Right ventricle myocardium superior (tissue), 1 donor: ENCODE measurements at regions not wholly inside any gene's neighbourhood (a gene's known extent, or its start where the extent isn't known, plus 50 kb on each side); places are given as distances from the start of the nearest gene placed in this dataset.

ENCODE experiments used
- ATAC-seq: fragments of 200-7000 bp; cut with Tn5 transposase; one replicate; pipeline ENCODE4 v1.9.1; 2020; ENCODE audit warnings: mild to moderate bottlenecking; ENCODE audit not compliant: poor library complexity
- DNase-seq: peaks from one replicate; pipeline ENCODE4 v3.0.0-alpha.2; 2020
- intact Hi-C: fragments of 100-400 bp; cut with DNase I; formaldehyde crosslinking; loops from one replicate; pipeline ENCODE4 v1.11.2; 2022
- donor health status: DM: no; HTN: yes; CAD: no; lungs with severe emphysema.

DNA sequence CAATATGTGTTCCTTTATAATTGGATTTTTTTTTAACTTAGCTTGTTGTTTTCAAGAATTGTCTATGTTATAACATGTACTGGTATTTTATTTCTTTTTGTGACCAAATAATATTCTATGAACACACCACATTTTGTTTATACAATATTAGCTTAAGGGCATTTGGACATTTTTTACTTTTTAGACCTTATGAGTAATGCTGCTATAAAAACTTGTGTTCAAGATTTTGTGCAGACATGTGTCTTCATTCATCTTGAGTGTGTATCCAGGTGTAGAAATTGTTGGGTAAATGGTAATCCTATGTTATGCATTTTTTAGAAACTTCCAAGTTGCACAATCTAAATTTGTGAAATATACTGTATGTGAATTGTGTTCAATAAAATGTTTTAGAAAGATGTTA, 936.7 kb downstream of the CCSER2 start:
- intact Hi-C loops, result no loop called here
- ATAC-seq, result no peak
- DNase-seq, result no peak

GRCh38 chr10:85266808-85267207, 938.4 kb downstream of the CCSER2 start:
- intact Hi-C loops, result no loop called here
- DNase-seq (no peak), ATAC-seq (no peak)

GRCh38 chr10:85280014-85280413, 951.6 kb downstream of the CCSER2 start:
- intact Hi-C loops, result no loop called here
- ATAC-seq (no peak), DNase-seq (no peak)

DNA sequence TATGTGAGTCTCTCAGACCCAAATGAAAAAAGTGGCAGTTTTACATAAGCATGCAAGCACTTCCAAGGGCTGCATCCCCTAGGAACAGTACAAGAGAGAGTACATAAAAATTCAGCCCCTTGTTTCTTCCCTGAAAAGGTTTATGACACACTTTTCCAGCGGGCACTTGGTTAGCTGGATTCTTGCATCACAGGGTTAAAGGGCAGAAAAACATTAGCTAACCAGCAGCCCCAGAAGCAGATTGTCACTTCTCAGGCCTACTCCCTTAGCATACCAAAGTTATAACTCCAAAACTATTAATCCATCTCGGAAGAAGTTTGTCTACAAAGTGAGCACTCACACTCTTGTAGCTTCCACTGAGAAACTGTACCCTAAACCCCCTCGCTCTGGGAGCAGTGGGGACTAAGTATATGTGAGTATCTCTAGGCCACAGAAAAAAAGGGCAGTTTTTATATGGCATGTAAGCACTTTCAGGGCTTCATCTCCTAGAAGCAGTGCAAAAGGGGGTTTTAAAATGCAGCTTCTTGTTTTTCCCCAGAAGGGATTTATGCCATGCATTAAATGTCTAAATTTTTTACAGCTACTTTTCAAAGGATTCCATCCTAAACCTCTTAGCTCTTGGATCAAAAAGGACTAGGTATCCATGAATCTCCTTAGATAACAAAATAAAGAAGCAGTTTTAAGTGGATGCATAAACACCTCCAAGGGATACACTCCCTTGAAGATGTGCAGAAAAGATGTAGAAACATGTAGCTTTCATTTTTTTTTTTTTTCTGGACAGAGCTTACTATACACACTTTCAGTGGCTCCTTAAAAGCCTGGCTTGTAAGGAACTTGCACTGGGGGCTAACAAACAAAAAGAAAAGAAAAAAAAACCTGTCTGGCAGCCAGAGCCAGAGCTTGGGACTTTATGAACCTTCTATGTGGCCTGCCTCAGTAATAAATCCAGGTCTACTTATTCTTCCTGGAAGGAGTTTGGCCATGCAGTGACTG, 956.7 kb downstream of the CCSER2 start:
- DNase-seq, result no peak
- no peak for ATAC-seq
- intact Hi-C loops, result no loop called here

DNA sequence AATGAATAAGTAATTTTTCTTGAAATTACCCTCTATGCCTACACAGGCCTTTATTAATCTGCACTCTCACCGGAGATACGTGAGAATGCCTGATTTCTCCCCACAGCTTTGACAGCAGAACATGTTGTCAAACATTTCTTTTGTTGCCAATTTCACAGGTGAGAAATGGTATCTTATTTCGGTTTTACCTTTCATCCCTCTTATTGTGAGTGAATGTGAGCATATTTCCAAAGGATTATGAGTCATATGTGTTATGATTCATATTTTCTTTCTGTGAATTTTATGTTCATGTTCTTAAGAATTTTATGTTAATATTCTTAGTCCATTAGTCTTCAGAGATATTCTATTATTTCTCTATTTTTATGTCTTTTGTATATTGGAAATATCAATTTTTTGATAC, 965.1 kb downstream of the CCSER2 start:
- no peak for DNase-seq
- intact Hi-C loops, result no loop called here
- no peak for ATAC-seq

DNA sequence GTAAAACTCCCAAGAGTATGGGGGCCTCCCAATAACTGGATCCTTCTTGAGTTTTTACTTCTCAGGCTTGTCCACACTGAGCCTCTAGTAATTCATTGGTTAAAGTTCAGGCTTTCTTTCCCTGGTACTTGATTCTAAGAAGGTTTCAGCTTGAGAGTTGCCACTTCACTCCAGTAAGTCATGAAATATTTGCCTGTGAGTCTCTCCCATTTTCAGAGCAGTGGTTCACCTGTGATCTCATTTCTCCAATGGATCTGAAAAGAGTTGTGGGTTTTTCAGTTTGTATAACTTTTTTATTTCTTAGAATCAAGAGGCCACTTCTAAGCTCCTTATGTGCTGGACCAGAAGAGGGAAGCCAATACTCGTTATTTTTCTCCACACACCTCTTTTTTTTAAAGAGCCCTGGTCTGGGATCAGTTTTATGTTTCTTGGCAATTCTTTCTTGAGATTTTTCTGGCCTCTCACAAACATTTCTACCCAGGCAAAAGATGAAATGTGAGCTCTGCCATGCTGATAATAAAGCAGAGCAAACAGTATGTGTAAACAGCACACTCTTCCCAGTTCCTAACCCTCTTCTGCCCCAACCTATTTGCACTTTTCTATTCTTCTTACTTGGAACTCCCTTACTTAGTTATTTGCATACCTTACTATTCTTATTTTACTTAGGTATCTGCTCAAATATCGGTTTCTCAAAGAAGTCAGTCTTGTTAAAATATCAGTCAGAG, 983.4 kb downstream of the CCSER2 start:
- intact Hi-C loops, result no loop called here
- DNase-seq, result no peak
- no peak for ATAC-seq

DNA sequence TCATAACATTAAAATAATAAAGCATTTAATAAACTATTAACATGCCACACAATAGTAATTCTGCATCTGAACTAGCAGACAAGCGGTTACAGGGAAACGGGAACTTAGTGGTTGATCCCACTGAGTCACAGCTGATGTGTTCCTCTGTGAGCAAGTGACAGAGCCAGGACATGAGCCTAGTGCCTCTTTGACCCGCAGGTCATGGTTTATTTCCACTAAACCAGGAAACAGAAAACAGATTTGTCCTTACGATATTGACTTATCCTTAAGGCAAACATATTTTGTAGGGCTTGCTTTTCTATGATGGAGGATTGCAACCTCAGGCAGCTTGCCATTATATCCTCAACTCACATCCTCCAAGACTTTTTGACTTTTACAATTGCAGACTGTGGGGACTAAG, 987.3 kb downstream of the CCSER2 start:
- intact Hi-C loops, result no loop called here
- no peak for ATAC-seq
- DNase-seq, result no peak

DNA sequence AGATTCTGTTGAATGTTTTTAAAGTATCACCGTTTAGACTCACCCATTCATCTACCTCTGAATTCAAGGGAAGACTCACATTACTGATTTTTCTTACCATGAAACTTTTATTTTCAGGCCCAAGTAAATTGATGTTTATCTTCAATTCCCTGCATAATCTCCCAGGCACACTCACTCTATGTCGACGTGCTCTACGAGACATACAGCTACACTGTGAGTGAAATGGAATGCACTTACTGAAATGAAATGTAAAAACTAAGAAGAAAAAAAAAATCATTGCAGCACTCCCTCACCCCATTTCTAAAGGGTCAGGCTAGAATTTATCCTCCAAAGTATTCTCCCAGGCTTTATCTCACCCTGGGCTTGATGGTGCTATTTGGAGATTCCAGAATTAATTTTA, 987.9 kb downstream of the CCSER2 start:
- DNase-seq, result no peak
- intact Hi-C loops, result no loop called here
- ATAC-seq, result no peak

DNA sequence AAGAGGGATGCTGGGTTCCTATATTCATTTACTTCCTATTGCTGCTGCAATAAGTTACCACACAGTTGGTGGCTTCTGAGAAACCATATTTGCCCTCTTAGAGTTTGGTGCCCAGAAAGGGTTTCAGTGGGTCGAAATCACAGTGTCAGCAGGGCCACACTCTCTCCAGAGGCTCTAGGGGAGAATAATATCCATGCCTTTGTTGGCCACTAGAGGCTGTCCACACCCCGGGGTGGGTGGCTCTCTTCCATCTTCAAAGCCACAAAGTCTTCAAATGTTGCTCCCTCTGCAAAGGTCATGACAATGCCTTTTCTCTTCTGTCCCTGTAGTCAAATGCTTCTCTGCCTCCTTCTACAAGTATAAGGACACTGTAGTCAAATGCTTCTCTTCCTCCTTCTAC, 989.4 kb downstream of the CCSER2 start:
- ATAC-seq, result no peak
- no peak for DNase-seq
- intact Hi-C loops, result no loop called here

DNA sequence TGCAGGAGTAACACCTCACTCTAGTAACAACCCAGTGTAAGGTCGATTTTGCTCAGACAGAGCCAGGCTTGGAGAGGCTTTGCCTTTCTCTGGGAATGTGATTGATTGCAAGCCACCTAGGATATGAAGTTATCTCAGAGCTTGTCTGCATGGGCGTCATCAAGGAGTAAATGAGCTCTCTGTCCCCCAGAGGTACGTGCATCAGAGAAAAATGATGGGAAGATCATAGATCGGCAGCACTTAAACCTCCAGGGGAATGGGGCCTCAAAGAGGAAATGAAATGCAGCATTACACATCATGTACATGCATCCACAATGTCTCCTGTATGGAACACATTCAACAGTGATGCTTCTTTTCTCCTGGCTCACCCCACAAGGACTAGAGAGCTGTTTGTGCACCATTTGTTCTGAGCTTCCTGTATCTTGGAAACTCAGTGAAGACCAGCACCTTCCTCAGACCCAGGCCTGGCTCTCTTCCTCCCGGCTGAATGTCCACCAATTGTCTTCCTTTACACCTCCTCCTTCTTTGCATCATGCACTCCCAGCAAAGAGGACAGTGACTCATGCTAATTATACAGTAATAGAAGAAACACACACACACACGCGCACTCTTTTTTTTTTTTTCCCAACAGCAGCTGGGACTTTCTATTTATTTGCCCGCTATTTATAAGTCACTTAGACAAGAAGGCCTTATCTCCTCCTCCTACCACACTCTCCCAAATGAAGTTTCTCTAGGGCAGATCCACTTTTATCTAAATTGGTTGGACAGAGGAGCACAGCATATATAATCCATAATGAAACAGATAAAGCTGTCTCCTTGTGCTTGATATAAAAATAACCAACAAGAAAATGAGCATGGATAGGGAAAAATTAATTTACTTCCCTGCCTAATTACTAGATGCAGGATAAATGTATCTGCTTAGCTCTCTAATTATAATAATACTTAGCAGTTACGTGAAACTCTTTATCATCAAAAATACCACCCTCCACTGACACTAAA, 990.7 kb downstream of the CCSER2 start:
- DNase-seq, result no peak
- intact Hi-C loops, result no loop called here
- ATAC-seq, result peak; percentile 88

DNA sequence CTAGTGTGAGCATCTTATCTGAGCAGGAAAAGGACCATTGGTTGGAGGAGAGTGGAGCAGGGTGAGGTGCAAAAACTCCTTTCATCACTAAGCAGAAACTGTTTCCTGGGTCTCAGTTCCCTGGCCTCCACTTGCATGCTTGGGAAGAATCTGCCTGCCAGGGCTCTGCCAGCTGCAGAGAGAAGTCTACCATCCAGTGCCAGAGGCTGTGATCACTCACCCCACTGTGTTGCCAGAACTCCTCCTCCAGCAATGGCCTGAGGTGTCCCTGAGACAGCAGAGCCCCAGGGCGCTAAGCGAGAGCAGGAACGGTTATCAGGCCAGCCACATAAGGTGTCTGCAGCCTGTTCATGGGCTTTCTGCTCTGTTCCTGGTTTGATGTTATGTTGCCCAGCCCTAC, 991.4 kb downstream of the CCSER2 start:
- intact Hi-C loops, result no loop called here
- peak; percentile 96 for ATAC-seq
- DNase-seq, result peak; percentile 73

GRCh38 chr10:85333594-85333993, 1005.2 kb downstream of the CCSER2 start:
- intact Hi-C loops, result no loop called here
- ATAC-seq (no peak), DNase-seq (no peak)

GRCh38 chr10:85362401-85362800, 1004.2 kb downstream of the GRID1 start:
- intact Hi-C loops, result no loop called here
- ATAC-seq, result no peak

GRCh38 chr10:85377029-85377806, 989.4 kb downstream of the GRID1 start:
- ATAC-seq (no peak), DNase-seq (no peak)
- intact Hi-C loops, result no loop called here

More at GRCh38 chr10:85362401-85362800, 1004.2 kb downstream of the GRID1 start:
- DNase-seq, result no peak

DNA sequence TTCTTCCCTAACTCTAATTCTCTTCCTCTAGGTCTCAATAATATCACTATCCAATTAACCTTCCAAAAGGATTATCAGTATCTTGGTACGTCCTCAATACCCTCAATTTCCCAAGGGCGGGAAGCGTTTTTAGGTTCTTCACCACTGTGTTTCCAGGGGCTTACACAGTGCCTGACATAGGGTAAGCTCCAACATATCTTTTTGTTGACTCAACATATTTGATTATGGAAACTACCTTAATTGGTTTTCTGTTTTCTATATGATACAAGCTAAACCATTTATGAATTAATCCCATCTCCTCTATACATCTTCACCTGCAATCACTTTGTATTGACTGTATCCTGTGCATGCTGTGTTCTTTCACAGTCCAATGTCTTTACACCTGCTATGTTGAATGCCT, 987.3 kb downstream of the GRID1 start:
- ATAC-seq, result no peak
- no peak for DNase-seq
- intact Hi-C loops, result no loop called here

DNA sequence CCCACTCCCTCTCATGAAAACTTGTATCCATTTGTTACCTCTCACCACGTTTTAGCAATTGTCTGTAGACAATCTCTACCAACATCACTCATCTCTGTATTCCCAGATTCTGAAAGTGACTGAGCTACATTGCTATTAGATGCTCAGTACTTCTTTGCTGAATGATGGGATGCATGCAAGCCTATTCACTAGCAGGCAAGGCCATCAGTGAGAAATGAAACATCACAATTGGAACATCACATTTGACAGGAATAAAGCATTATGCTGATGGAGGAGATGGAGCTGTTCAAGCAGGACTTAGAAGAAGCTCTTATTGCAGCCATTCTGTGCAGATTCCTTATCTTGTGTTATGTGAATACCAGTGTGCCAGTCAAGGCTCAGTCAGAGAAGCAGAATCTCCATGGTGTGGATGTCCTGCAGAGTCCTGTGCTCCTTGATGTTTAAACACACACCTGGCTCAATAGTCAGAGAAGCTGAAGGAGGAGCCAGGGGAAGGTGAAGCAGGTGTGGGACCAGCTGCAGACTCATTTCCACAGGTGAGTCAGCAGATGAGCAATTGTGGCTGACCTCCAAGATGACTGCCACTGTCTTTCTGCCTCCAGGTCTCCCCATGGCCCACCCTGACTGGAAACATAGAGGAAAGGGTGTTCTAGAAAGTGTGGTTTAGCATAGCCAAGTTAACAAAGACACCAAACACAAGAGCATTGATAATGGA, 965.5 kb downstream of the GRID1 start:
- intact Hi-C loops, result no loop called here
- ATAC-seq (no peak), DNase-seq (no peak)

DNA sequence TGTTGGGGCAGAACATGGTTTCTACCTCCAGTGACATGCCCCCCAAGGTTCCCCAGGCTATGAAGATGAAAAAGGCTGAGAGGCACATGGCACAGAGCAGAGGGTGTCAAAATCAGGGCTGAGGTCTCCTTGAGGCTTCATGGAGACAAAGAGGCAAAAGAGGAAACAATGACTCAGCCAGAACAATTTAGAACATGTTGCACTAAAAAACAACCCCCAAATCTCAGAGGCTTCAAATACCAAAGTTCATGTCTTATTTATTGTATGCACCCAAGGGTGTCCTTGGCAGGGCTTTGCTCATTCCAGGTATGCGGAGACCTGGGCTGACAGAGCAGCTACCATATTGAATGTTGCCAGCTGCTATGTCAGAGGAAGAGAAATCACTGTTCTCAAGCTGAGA, 964.1 kb downstream of the GRID1 start:
- no peak for DNase-seq
- no peak for ATAC-seq
- intact Hi-C loops, result no loop called here

- intact Hi-C loops, result no loop called here
- DNase-seq, result no peak
- no peak for ATAC-seq
Observed at GRCh38 chr10:85407088-85407487, 959.5 kb downstream of the GRID1 start.
